ENCODE measurements at regions not wholly inside any gene's neighbourhood (a gene's known extent, or its start where the extent isn't known, plus 50 kb on each side); places are given as distances from the start of the nearest gene placed in this dataset.
"Not testable (repeated sequence)": the region's sequence is repeated elsewhere in the genome, so short reads cannot be mapped to it uniquely, and the experiment has no call there.

- no peak overlapping the region for H3K9ac ChIP-seq (ENCODE audit: low read length)
- H3K36me3 ChIP-seq (ENCODE audit: low read depth, low read length), result no peaks in the 10 kb centered on the region
- H2AFZ ChIP-seq (ENCODE audit: low read length), result no peak overlapping the region
- ATAC-seq, result no peak
- TF ChIP-seq EZH2phosphoT487 (IDR thresholded peaks at IDR 0.05; ENCODE audit: borderline replicate concordance, low read length) (no peak), EZH2 (IDR thresholded peaks at IDR 0.05; ENCODE audit: low read length, unreplicated experiment) (no peak), CTCF (conservative IDR thresholded peaks at IDR 0.05; ENCODE audit: low read depth, low read length) (no peak)
- H3K4me1 ChIP-seq (ENCODE audit: insufficient read depth, low read length), result peaks cover 12% of the 10 kb centered on the region
- no TSS peak for BruUV-seq (replicated peaks)
- no peak overlapping the region for H3K4me2 ChIP-seq (ENCODE audit: low read length)
- H3K4me3 ChIP-seq (ENCODE audit: low read length), result no peak overlapping the region
- no peaks in the 10 kb centered on the region for H3K9me2 ChIP-seq (replicated peaks; ENCODE audit: low read length)
- H3K27ac ChIP-seq (ENCODE audit: low read length), result no peak overlapping the region
- no peaks in the 10 kb centered on the region for H4K20me1 ChIP-seq (ENCODE audit: low read length)
- CTCF ChIA-PET, result interaction anchor here (1.9 kb wide), 1 partner anchor 45 kb away, joined by 5 read pairs; no protein-coding TSS in a partner anchor
- intact Hi-C loops (cut with micrococcal nuclease), result no loop called here
- no peaks in the 10 kb centered on the region for H3F3A ChIP-seq (ENCODE audit: low read length, unreplicated experiment)
- POLR2A ChIA-PET (ENCODE audit: unreplicated experiment), result no interaction called here
- H3K9me3 ChIP-seq (ENCODE audit: low read length), result no peaks in the 10 kb centered on the region
- H3K27me3 ChIP-seq (ENCODE audit: low read length), result 0 out of 2 replicates have a peak, but pooled peaks cover 6% of the 10 kb centered on the region
- peak; percentile 58 for DNase-seq
- H3K79me2 ChIP-seq (ENCODE audit: low read length), result no peaks in the 10 kb centered on the region
Measured at GRCh38 chr2:75833386-75833785, 122.7 kb upstream of the GCFC2 start.

GRCh38 chr2:75828826-75829225, 118.1 kb upstream of the GCFC2 start:
- no peak for TF ChIP-seq CTCF (conservative IDR thresholded peaks at IDR 0.05; ENCODE audit: low read depth, low read length)
- no peak for TF ChIP-seq EZH2phosphoT487 (IDR thresholded peaks at IDR 0.05; ENCODE audit: borderline replicate concordance, low read length)
- TF ChIP-seq EZH2 (IDR thresholded peaks at IDR 0.05; ENCODE audit: low read length, unreplicated experiment), result no peak
- Histone ChIP-seq H3K36me3 (ENCODE audit: low read depth, low read length) (no peaks in the 10 kb centered on the region), H3K9me2 (replicated peaks; ENCODE audit: low read length) (no peaks in the 10 kb centered on the region), H3K9me3 (ENCODE audit: low read length) (no peaks in the 10 kb centered on the region), H3K4me3 (ENCODE audit: low read length) (no peak overlapping the region), H3K79me2 (ENCODE audit: low read length) (no peaks in the 10 kb centered on the region), H3K27me3 (ENCODE audit: low read length) (0 out of 2 replicates have a peak, but pooled peaks cover 6% of the 10 kb centered on the region), H2AFZ (ENCODE audit: low read length) (no peak overlapping the region), H3F3A (ENCODE audit: low read length, unreplicated experiment) (no peaks in the 10 kb centered on the region), H3K4me1 (ENCODE audit: insufficient read depth, low read length) (peaks cover 11% of the 10 kb centered on the region), H4K20me1 (ENCODE audit: low read length) (no peaks in the 10 kb centered on the region), H3K9ac (ENCODE audit: low read length) (no peak overlapping the region), H3K4me2 (ENCODE audit: low read length) (no peak overlapping the region), H3K27ac (ENCODE audit: low read length) (no peak overlapping the region)
- BruUV-seq (replicated peaks), result no TSS peak
- no peak for ATAC-seq
- intact Hi-C loops (cut with micrococcal nuclease), result no loop called here
- ChIA-PET CTCF (no interaction called here), POLR2A (ENCODE audit: unreplicated experiment) (no interaction called here)
- peak; percentile 30 for DNase-seq

GRCh38 chr2:75823515-75823914, 112.8 kb upstream of the GCFC2 start:
- CTCF ChIA-PET; H3K9ac ChIP-seq (ENCODE audit: low read length); H3K27ac ChIP-seq (ENCODE audit: low read length); BruUV-seq (replicated peaks); H3K9me3 ChIP-seq (ENCODE audit: low read length); H3K9me2 ChIP-seq (replicated peaks; ENCODE audit: low read length); H3K4me2 ChIP-seq (ENCODE audit: low read length); H3K4me1 ChIP-seq (ENCODE audit: insufficient read depth, low read length); intact Hi-C loops (cut with micrococcal nuclease); H4K20me1 ChIP-seq (ENCODE audit: low read length); ATAC-seq; DNase-seq; H3K27me3 ChIP-seq (ENCODE audit: low read length); POLR2A ChIA-PET (ENCODE audit: unreplicated experiment); H3K4me3 ChIP-seq (ENCODE audit: low read length); H3K79me2 ChIP-seq (ENCODE audit: low read length); H3K36me3 ChIP-seq (ENCODE audit: low read depth, low read length); H3F3A ChIP-seq (ENCODE audit: low read length, unreplicated experiment); H2AFZ ChIP-seq (ENCODE audit: low read length): not testable (repeated sequence)
